Fibroblast of the aortic adventitia (primary cell): ENCODE measurements at regions not wholly inside any gene's neighbourhood (a gene's known extent, or its start where the extent isn't known, plus 50 kb on each side); places are given as distances from the start of the nearest gene placed in this dataset.

ENCODE experiments used
- DNase-seq: peaks from one replicate; pipeline ENCODE4 v3.0.0-alpha.2; 2010; ENCODE audit warnings: low read depth
- H3K4me3 ChIP-seq: 2 replicates; pipeline ENCODE4 v1.5.1; 2011; ENCODE audit warnings: low read depth, mild to moderate bottlenecking, control low read depth, low read length, moderate library complexity
- TF ChIP-seq, protein P1 (sequence below): IDR thresholded peaks from 2 replicates; pipeline ENCODE4 v1.5.1; 2011; ENCODE audit warnings: mild to moderate bottlenecking, low read length, control low read depth, inconsistent platforms; ENCODE audit not compliant: insufficient read depth

DNA sequence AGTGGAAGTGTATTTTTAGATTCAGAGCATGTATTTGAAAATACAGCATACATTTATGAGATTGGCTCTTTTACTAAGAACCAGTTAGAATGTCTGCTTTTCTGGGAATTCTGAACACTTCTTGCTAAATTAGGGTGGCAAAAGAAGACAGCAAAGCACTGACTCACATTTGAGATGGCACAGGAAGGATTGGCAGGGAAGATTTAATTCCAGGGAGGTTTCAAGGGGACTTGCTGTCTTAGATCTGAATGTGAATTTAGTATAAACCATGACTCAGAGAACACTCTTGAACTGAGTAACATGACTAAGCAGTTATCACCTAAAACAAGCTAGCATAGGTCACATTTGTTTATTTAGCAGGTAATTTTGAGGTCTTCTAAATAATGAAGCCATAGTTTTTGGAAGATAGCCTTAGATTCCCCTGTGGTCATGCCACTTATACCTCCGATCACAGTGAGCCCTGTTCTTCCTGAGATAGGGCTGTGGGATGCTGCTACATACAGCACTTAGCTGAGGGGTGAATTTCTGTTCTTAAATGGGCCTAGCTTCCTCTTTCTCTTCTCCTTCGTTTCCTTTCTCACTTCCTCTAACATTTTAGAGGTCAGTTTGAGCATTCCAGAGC, 173.8 kb downstream of the PCSK1 start:
- DNase-seq, result peak; percentile 67
- TF ChIP-seq, protein P1, sequence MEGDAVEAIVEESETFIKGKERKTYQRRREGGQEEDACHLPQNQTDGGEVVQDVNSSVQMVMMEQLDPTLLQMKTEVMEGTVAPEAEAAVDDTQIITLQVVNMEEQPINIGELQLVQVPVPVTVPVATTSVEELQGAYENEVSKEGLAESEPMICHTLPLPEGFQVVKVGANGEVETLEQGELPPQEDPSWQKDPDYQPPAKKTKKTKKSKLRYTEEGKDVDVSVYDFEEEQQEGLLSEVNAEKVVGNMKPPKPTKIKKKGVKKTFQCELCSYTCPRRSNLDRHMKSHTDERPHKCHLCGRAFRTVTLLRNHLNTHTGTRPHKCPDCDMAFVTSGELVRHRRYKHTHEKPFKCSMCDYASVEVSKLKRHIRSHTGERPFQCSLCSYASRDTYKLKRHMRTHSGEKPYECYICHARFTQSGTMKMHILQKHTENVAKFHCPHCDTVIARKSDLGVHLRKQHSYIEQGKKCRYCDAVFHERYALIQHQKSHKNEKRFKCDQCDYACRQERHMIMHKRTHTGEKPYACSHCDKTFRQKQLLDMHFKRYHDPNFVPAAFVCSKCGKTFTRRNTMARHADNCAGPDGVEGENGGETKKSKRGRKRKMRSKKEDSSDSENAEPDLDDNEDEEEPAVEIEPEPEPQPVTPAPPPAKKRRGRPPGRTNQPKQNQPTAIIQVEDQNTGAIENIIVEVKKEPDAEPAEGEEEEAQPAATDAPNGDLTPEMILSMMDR, result no peak
- H3K4me3 ChIP-seq, result no peak overlapping the region

DNA sequence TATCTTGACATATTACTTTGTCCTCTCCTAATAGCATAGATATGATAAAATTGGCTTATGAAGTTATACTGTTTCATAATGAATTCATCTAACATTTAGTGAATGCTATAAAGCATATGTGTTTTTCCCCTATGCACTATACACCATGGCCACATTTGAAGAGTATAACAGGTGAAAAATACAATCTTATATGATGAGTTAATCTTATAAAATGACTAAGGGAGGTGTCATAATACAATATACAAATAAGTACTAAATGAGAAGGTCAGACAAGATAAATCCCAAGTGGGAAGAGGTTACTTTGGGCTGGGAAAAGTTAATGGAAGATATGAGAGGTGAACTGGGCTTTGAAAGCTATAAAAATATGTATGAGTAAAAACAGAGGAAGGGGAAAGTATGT, 174.4 kb downstream of the PCSK1 start:
- no peak overlapping the region for H3K4me3 ChIP-seq
- DNase-seq, result no peak
- TF ChIP-seq, protein P1, result no peak

DNA sequence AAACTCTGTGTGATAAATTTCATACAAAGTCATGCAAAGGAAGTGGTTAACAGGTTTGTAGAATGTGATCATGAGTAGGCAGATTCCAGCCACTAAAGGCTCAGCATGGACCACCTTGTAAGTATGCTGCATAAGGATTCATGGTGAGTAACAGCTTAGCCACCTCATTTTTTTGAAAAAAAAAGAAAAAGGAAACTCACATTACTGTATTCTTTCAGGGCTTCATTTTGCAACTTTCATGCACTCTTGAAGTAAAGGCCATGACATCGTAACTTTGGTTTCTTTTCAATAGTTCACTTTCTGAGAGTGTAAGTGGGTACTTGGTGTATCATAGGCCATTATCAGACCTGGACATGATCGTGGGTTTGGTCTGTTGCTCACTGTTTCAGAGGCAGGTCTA, 175.1 kb downstream of the PCSK1 start:
- no peak overlapping the region for H3K4me3 ChIP-seq
- DNase-seq, result peak; percentile 66

DNA sequence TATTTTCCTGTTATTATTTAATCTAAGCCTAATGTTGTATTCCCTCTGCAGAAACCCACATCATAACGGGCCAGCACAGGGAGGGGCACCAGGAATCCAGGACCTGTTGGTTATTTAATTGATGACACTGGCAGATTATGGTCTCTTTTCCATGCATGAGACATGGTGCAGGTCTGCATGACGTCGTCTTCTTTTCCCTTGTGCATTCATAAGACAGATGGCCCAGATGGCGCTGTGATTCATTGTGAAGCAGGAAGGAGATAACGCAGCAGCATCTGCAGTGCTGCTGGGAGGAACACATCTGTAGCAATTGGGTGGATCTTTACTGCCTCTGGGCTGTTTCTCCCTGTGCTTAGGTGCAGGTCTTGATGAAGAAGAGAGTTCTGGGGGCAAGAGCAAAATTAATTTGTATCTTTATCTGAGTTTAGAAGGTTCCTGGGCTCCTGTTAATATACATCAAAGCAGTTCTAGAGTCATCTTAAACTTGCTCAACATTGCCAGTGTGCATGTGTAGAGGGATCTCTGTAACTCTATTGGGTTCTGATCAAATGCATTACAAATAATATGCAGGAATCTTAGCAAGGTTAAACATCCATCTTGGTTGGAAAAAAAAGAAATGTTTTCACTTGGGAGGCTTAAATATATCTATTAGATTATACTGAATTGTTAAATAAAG, 176.1 kb downstream of the PCSK1 start:
- no peak overlapping the region for H3K4me3 ChIP-seq
- DNase-seq, result peak; percentile 86
- TF ChIP-seq, protein P1, result no peak

More for the DNA sequence above, 175.1 kb downstream of the PCSK1 start:
- TF ChIP-seq, protein P1, result no peak

DNA sequence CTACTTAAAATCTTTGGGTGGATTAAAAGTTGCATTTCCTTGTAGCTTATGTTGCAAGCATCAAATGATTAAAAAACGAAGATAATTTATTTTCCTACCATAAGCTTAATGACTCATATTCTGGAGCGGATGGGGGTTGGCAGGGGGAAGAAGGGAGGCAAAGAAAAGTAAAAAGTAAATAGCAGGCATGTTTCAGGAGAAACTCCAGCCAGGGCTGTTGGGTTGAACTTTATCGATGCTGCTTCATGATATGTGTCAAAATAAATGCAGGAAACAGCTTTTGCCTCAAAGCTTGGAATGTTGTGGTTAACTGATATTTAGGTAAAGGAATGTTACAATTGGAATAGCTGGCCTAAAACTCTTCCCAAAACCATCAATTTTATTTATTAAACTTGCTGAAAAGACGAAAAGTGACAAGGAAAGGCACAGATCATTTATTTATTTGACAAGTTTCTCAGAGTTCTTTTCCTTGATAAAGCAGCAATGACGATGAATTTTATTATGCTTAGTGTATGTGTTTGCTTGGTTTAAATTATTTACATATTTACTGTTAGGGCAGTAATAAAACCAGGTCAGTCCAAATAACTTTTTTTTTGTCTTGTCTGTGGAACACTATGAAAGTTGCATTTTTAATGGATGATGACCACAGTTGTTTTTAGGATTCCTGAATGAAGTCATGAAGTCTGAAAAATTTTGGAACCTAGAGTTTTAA, 177.9 kb downstream of the PCSK1 start:
- DNase-seq, result peak; percentile 99
- TF ChIP-seq, protein P1, result no peak
- H3K4me3 ChIP-seq, result no peak overlapping the region

DNA sequence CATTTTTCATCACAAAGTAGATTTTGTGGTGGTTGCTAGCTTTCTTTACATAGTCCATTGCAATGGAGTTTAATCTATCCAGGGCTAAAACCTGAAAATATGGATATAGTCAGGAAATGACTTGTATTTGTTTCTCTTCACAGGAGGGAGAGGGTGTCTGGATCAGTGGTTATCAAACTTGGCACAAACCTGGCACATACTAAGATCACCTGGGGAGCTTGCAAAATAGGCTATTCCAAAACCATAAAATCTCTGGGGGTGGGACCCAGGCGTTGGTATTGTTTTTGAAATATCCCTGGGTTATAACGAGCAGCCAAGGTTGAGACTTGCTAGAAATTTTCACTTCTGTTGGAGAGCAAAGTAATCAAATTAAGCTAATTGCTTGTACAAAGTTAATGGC, 179.9 kb downstream of the PCSK1 start:
- DNase-seq, result no peak
- H3K4me3 ChIP-seq, result no peak overlapping the region
- TF ChIP-seq, protein P1, result no peak
